ENCODE measurements at regions not wholly inside any gene's neighbourhood (a gene's known extent, or its start where the extent isn't known, plus 50 kb on each side); places are given as distances from the start of the nearest gene placed in this dataset.
"Not testable (repeated sequence)": the region's sequence is repeated elsewhere in the genome, so short reads cannot be mapped to it uniquely, and the experiment has no call there.

DNA sequence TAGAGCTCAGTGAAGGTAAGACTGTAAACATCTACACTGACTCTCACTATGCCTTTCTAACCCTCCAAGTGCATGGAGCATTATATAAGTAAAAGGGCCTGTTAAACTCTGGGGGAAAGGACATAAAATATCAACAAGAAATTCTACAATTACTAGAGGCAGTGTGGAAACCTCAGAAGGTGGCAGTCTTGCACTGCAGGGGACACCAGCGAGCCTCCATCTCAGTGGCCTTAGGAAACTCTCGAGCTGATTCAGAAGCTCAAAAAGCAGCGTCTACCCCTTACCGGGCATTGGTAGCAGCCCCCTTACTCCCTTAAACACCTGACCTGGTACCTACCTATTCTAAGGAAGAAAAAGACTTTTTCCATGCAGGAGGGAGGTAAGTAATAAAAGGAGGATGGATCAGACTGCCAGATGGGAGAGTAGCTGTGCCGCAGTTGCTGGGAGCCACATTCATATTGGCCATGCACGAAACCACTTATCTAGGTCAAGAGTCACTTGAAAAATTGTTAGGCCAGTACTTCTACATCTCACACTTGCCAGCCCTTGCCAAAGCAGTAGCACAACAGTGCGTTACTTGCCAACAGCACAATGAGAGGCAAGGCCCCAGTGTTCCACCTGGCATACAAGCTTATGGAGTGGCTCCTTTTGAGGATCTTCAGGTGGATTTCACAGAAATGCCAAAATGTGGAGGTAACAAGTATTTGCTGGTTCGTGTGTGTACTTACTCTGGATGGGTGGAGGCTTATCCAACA is 258.8 kb upstream of the PRKX start:
- in situ Hi-C loops (cut with HindIII; ENCODE audit: low sequenced_read_pairs), result not testable (repeated sequence)

DNA sequence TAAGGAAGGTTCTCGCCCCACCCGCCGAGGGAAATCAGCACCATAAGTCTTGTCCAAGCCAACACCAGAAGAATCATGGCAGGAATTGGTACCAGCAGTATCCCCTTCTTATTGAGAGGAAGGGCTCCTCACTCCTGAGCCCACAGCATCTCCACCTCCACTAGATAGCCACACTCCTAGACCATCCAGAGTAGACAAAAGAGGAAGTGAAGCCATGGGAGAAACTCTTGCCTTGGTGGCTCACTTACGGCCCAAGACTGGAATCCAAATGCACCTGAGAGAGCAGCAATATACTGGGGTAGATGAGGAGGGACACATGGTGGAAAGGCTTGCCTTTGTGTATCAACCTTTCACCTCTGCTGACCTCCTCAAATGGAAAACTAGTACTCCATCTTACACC is 255.3 kb upstream of the PRKX start:
- in situ Hi-C loops (cut with HindIII; ENCODE audit: low sequenced_read_pairs), result no loop called here

DNA sequence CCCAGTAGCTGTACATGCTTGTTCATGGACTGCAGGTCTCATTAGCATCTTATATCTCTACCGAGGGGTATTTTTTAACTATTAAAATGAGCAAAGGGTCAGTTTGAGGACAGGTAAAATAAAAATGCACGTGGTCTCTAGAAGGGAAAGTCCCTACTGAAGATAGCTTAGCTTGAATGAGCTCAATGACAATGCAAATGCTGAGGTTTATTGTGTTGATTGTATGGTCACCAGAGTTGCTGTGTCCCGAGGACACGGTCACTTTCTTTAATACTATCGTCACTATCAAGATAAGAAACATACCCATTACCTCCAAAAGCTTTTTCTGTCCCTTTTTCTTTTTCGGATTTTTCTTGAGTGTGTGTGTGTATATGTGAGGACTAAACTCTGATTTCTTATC is 250.5 kb upstream of the PRKX start:
- in situ Hi-C loops (cut with HindIII; ENCODE audit: low sequenced_read_pairs), result no loop called here

DNA sequence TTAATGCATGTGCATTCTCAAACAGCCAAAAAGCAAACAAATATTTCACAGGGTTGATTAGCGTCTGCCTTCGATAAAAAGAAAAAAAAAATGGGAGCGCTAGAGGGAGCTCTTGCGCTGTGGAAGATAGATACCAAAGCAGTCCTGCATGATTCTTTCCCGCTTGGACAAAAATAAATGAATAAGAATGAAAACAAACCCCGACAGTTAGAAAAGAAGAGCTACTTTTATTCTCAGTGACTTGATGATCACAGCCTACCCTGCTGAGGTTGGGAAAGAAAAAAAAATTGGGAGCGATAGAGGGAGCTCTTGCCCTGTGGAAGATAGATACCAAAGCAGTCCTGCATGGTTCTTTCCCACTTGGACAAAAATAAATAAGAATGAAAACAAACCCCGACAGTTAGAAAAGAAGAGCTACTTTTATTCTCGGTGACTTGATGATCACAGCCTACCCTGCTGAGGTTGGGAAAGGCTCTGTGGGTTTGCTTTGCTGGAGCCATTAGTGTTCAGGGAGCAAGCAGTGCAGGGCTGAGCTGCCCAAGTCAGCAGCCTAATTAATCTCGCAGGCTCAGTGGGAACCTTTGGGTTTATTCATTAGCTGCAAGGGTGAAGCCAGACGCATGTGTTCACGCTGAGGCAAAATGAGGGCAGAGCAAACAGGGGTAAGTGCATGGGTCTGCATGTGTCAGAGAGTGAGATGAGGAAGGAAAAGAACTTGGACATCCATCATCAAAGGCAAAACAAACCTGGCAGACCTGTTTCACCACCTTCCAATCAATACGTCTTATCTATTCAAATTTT is 249.3 kb upstream of the PRKX start:
- in situ Hi-C loops (cut with HindIII; ENCODE audit: low sequenced_read_pairs), result no loop called here

DNA sequence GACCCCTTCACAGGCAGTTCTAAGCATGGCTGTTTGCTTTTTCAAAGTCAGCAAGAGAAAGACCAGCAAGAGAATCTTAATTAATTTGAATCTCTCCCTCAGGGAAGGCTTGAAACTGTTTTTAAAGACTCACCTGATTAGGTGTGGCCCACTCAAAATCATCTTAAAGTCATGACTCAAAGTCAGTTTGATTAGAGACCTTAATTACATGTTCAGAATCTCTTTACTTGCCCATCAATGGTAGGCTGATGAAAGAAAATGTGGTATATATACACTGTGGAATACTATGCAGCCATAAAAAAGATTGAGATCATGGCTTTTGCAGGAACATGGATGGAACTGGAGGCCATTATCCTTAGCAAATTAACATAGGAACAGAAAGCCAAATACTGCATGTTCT is 247.5 kb upstream of the PRKX start:
- in situ Hi-C loops (cut with HindIII; ENCODE audit: low sequenced_read_pairs), result no loop called here

DNA sequence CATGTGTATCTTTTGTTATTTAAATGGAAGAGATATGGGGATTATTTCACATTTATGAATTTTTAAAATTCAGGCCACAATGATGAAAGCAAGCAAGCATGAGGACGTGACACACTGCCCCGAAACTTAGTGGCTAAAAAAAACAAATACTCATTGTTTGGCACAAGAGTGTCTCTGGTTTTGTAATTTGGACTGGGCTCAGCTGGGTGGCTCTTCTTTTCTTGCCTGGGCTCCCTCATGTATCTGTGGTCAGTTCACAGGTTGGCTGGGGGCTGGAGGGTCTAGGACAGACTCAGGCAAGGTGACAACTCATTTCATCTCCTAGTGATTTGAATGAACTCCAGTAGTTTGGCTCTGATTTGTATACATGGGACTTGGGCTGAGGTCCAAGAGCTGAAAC is 238.4 kb upstream of the PRKX start:
- in situ Hi-C loops (cut with HindIII; ENCODE audit: low sequenced_read_pairs), result no loop called here

DNA sequence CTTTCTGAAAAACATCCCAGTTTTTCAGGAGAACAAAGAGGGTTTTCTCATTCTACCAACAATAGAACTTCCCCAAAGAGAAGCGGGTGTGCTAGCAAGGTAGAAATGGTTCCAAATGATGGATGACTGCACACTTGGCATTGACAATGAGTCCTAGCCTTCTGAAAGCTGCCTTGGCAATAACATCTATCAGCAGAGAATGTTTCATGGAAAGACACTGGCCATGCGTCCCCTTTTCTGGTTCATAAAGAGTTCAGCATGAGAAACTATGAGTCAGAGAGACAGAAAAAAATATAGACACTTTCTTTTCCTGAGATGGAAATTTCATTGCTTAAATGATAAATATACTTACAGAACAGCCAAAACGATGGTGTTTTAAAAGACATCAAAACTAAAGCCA is 236.9 kb upstream of the PRKX start:
- in situ Hi-C loops (cut with HindIII; ENCODE audit: low sequenced_read_pairs), result no loop called here

DNA sequence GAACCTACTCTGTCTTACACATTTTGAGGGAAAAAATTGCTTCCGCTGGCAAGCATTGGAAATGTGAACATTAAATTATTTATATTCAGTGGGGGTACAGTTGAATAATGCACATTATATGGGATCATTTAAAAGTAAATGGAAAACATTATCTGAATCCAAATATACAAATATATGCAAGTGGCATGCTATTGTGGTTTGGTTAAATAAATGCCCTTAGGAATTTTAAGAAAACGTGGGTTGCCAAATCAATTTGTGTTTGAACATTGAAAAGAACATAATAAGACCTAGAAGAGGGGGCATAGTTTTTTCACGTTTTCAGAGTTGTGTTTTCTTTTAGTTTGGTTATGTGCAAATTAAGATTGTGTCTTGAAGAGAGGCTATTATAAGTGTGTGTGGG is 230.5 kb upstream of the PRKX start:
- in situ Hi-C loops (cut with HindIII; ENCODE audit: low sequenced_read_pairs), result no loop called here

DNA sequence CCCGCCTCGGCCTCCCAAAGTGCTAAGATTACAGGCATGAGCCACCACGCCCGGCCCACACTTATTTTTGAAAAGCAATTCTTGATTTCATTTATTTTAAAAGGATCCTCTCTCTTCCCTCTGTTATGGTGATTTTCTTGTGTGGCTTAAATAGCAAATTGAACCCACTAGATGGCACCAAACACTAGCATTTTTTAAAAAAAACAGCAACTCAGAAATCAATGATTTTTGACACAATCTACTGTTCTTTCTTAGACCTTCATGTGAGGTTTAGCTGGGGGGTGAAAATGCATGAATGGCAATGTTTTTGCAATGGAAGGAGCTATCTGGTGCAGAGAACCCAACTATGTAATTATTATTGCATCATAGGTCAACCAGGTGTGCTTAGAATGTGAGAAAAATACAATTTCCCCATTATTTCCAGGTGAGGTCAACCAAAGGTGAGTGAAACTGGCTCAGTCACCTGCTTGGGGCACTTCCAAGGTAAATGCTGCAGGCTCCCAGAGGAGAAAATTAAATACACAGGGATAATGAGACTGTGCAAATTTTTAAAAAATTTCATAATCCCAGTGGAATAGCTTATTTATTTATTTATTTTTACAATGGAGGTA is 226.7 kb upstream of the PRKX start:
- in situ Hi-C loops (cut with HindIII; ENCODE audit: low sequenced_read_pairs), result no loop called here

DNA sequence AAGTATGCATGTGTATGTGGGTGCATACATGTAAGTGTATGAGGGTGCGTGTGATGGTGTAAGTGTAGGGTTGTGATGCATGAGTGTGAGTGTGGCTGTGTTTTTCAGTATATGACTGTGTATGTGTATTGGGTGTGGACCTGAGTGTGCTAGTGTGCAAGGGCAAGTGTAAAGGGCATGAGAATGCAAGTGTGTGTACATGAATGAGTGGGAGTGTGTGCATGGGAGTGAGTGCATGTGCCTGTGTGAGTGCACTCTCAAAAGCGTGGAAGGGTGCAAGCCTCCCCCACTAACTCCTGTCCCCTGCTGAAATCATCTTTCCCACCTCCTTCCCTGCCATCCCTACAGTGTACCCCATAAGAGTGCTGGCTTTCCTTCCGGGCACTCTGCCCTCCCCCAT is 225.1 kb upstream of the PRKX start:
- in situ Hi-C loops (cut with HindIII; ENCODE audit: low sequenced_read_pairs), result no loop called here

DNA sequence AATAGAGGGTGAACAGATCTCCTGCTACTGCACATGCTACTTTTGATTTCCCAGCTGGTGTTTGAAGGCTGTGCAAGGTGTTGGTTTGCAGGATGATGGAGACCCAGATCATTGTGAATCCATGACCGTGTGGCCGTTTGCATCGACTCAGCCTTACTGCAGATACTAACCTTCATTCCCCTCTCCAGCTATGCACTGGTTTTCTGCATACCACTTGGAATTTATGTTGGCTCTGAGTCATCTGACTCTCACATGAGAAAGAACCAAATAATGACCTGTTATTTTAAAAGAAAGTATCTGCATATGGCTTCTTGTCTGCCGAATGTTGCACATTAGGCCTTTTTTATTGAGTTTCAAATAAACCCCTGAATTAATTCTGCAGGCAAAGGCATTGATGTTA is 221.7 kb upstream of the PRKX start:
- in situ Hi-C loops (cut with HindIII; ENCODE audit: low sequenced_read_pairs), result not testable (repeated sequence)

DNA sequence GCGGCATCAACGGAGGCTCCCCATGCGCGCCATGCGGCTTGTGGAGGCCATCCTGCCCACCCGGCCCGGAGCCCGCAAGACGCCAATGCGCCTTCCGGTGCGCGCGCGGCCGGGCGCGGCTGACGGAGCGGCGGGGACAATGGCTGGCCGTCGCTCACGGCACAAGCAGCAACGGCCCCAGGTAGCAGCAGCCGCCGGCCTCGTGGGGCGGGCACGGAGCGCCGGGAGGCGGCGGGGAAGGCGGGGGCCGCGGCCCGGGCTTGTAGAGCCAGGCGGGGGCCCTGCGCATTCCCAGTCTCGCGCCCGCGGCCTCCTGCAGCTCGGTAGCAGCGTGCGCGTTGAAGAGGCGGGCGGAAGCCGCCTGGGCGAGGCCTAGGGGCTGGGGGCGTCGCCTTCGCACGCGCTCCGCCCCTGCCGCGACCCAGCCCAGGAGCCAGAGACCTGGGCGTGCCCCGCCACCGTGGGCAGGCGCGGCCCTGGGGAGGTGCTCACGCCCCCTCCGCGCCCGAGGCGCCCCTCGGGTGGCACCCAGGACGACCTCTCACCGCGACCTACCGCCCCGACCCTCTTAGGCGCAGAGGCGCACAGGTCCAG is 207.1 kb upstream of the PRKX start:
- in situ Hi-C loops (cut with HindIII; ENCODE audit: low sequenced_read_pairs), result not testable (repeated sequence)

DNA sequence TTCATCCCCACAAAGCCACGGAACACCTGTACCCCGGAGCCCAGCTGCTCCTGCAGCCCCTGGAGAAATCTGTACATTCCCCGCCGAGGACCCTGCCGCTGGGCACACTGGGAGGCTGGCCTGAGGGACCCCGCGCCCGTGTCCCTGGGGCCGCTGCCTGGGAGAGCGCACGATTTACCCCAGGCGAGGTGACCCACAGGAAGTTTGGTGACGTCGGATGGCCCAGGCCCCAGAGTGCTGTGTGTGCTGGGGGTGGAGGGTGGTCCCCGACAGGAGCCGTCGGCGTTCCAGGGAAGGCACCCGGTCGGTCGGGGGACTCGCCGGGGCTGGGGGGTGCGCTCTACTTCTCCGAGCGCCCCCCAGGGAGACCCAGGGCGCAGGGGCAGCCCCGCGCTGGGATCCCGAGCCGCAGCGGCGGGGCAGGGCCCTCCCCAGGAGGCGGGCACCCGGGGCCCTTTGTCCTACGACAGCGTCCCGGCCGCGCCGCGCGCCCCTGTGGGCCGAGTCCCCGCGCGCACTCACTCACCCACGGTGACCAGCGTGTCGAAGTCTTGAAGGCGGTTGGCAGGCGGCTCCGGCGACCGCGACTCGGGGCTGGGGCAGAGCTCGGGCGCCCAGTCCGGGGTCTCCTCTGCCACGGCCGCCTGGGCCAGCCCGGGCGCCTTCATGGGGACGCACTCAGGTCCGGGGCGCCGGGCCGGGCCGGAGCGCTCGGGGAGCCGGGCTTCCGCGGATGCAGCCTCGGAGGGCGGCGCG is 206.4 kb upstream of the PRKX start:
- in situ Hi-C loops (cut with HindIII; ENCODE audit: low sequenced_read_pairs), result not testable (repeated sequence)

DNA sequence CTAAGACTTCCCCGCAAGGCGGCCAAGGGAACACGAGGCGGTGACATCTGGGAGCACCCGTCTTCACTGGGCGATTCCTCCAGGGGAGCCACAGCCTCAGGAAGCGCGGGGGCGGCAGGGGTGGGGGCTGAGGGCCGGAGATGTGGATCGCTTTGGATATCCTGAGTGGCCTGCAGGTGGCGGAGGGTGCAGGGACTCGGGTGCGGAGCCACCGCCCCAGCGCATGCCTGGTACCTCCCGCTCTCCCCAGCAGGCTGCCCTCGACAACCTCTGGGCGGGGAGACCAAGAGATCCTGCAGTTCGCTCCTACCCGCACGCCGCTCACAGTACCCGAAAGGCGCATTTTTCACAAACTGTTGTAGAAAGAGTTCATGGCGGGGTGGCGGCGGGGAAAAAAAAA is 201.4 kb upstream of the PRKX start:
- in situ Hi-C loops (cut with HindIII; ENCODE audit: low sequenced_read_pairs), result not testable (repeated sequence)

DNA sequence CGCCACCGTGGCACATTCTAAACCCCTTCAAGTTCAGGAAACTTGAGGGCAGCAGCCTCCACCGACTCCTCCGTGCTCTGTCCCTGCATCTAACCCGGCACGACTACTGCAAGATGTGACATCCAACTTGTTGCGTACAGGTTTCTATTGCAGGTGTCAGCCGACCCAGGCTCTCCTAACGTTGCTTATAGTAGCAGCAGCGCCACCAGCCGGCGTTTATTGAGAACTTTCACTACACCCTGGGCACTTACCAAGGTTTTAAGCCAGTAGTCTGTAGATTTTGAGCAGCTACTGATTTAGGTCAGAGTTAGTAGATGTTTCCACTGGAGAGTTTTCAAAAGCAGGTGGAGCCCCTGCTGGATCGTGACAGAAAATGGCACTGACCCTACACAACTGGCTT is 200.6 kb upstream of the PRKX start:
- in situ Hi-C loops (cut with HindIII; ENCODE audit: low sequenced_read_pairs), result not testable (repeated sequence)

DNA sequence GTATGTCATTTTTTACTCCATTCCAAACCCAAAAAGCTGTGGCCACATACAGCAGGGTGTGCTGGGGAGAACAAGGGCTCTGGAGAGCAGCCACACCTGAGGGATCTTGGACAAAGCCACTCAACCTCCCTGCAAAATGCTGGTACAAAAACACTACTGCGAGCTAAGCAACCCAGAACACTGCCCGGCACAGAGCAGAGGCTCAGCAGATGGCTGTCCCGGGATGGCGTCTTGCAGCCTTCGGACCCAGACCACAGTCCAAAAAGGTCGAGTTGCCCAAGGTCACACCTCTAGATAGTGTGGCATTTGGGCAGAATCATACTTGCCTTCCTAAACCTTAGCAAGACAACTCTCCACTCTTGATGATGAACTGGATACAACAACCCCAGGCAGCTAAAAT is 197.6 kb upstream of the PRKX start:
- in situ Hi-C loops (cut with HindIII; ENCODE audit: low sequenced_read_pairs), result not testable (repeated sequence)

DNA sequence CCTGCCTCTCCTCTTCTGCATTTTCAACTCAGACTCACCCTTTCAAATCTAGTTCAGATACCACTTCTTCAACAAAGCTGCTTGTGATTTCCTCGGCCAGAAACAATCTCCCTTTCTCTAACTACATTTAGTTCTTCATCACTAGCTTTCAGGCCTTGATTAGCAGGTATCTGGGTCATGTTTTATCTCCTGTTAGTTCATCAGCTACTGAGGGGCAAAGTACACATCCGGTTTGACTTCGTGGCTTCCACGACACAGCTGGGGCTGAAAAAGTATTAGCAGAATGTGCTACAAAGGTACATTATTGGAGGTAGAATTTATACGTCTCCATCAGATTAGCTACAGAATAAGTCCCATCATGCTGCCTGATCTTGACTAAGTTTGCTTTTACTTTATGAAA is 197.2 kb upstream of the PRKX start:
- in situ Hi-C loops (cut with HindIII; ENCODE audit: low sequenced_read_pairs), result not testable (repeated sequence)

DNA sequence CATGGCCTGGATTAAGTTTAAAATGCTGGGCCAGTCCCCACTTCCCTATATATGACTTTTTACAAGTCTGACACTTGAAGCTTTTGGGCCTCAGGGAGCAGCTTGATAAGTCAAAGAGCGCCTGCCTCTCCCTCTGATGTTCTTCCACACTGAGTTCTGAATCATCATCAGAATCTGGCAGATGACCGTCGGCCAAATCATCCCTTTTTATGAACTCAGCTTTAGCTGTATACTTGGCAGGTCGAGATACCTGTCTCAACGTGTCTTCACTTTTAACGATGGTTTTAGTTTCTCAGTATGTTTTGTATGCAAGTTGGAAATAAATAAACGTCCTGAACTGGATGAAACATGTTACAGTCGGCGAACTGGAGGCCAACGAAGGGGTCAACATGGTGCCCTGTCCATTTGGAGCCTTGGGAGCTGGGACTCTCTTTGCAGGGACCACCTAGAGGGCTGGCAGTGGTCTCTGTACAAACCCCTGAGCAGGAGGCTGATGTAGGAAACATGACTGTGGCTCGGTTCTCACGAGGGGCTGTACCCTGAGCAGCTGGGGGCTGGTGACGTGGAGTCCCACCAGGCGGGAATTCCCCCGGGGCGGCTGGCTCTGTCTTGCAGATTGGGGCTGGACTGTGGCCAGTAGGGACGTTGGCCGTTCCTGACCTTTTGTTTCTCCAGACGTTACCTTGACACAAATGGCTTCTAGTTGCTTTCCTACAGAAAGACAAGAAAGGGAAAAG is 192.2 kb upstream of the PRKX start:
- in situ Hi-C loops (cut with HindIII; ENCODE audit: low sequenced_read_pairs), result not testable (repeated sequence)

DNA sequence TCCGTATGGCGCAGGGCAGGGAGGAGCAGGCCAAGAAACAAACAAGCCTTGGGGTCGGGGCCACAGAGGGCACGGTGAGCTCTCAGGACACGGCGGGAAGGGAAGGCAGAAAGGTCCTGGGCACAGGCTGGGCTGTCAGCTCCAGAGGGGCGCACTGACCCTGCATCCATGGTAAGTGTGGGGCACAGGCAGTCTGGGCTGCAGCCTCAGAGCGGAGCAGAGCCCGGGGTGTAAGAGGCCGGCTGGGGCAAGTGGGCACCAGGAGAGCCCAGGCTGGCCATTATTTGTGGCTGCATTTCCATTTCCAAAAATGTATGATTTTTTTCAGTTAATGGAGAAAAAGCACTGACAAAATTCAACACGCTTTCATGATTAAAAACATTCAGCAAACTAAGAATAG is 188.8 kb upstream of the PRKX start:
- in situ Hi-C loops (cut with HindIII; ENCODE audit: low sequenced_read_pairs), result not testable (repeated sequence)

DNA sequence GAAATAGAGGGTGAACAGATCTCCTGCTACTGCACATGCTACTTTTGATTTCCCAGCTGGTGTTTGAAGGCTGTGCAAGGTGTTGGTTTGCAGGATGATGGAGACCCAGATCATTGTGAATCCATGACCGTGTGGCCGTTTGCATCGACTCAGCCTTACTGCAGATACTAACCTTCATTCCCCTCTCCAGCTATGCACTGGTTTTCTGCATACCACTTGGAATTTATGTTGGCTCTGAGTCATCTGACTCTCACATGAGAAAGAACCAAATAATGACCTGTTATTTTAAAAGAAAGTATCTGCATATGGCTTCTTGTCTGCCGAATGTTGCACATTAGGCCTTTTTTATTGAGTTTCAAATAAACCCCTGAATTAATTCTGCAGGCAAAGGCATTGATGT is 183.3 kb upstream of the PRKX start:
- in situ Hi-C loops (cut with HindIII; ENCODE audit: low sequenced_read_pairs), result not testable (repeated sequence)
